ENCODE measurements at regions not wholly inside any gene's neighbourhood (a gene's known extent, or its start where the extent isn't known, plus 50 kb on each side); places are given as distances from the start of the nearest gene placed in this dataset.
"Not testable (repeated sequence)": the region's sequence is repeated elsewhere in the genome, so short reads cannot be mapped to it uniquely, and the experiment has no call there.

- DNase-seq = no peak
These were observed 927.6 kb downstream of the TSN start for GRCh38 chr2:122683018-122683417.

DNA sequence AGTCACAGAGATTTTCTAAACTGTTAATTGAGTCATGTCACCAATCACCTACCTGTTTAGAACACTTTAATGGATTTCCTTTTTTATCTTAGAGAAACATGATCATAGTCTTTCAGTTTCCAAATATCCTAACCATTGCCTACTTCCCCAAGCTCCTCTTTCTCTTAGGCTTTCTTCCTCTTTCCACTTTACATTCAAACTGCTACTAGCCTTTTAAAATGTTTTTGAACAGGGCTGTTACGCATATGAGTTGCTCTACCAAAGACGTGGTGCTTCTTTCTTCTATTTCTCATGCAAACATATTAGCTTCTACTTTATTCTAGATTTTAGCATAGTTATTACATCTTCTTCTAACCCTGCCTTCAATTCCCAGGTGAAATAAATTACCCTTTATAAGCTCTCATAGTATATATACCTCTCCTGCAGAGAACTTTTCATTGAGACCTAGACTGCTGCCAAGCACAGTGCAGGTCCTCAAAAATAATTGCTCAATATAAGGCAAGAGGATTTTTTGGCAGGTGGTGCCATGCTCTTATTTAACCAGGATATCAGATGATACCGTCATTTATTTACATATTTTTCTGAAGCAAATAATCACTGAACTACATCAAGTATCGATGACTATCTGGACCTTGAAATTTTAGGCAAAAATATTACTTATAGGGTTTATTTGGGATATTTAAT lies 937.1 kb downstream of the TSN start:
- DNase-seq = no peak

DNA sequence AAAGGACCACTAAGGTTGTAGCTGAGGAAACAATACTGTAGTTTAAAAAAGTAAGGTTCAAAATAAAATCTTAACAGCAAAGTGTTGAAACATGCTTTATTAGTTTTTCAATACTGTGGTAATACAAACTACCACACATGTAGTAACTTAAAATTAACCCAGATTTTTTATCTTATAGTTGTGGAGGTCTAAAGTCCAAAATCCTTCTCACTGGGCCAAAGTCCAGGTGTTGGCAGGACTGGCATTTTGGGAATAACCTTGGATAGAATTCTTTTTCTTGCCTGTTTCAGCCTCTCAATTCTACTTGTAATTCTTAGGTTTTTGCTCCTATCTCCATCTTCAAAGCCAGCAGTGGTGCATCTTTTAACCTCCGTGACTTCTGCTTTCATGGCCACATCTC lies 942.0 kb downstream of the TSN start:
- no peak for DNase-seq

GRCh38 chr2:122703676-122704075 lies 948.2 kb downstream of the TSN start:
- DNase-seq = no peak

GRCh38 chr2:122704109-122704563 lies 948.7 kb downstream of the TSN start:
- no peak for DNase-seq

DNA sequence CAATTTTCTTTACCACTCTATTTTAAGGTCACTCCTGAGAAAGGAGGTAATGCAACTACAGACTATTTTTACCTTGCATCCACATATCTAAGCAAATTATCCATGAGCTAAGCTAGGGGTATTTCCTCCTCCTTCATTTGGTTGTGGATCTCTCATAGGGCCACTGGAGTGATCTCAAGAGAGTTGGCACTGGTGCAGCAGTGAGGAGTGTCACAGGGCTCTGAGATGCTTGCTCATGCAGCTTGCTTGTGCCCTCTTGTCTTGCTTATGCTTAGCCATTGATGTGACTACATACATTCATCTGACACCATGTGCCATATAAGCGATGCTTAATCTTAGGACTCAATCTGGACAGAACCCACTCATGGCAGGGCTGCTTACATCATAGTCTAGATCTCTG lies 950.3 kb downstream of the TSN start:
- no peak for DNase-seq

GRCh38 chr2:122706757-122707223 lies 951.3 kb downstream of the TSN start:
- DNase-seq = peak; percentile 11

GRCh38 chr2:122707224-122707824 lies 951.9 kb downstream of the TSN start:
- DNase-seq = no peak

DNA sequence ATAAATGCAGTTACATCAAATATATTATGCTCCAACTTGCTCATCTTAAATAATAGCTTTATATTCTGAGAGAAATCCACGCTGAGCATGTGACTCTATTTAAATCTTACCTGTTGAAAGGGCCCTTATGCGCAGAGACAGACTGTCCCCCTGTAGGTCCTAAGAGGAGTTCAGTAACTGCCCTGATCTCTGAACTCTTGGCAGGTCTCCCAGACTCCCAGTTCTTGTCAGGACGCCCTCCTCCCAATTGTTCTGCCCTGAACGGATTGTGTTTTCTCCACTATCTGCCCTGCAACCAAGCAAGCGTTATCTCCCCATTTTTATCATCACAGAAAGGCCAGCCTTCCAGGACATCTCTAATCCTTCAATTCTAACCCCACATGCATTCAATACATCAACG lies 954.6 kb downstream of the TSN start:
- DNase-seq = no peak

DNA sequence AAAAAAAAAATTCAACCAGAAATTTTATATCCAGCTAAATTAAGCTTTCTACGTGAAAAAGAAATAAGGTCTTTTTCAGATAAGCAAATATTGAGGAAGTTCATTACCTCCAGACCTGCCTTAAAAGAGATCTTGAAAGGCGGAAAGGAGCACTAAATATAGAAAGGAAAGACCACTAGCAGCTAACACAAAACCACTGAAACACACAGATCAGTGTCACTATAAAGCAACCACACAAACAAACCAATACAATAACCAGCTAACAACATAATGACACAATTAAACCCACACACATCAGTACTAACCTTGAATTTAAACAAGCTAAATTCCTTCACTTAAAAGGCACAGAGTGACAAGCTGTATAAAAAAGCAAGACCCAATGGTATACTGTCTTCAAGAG lies 958.3 kb downstream of the TSN start:
- DNase-seq = no peak

- DNase-seq = not testable (repeated sequence)
These were observed 965.4 kb downstream of the TSN start for GRCh38 chr2:122720822-122721221.

DNA sequence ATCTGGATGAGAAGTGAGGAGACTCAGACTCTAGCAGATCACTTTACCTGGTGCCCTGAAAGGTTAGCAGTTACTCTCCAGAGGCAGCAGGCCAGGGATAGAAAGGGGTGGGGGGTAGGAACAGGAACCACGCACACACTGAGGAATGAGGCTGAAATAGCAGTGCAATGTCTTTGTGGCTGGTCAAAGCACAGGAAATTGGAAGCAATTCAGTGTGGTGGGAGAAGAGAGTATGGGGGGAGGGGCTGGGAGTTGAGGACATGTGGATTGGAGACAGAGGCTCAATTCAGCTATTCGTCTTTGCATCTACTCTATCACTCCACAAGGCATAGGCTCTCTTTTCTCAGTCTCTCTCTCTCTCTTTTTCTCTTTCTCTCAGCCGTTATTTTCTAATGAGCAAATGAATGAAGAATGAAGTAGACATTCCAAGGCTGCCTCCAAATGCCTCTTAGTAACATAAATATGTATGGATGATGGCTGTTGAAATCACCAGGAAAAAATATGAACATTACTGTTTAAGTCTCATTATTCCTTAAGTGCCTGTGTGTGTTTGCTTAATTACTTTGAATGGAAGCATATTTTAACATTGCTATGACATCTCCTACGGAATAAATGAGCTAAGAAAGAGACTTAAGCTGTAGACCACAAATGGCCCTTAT lies 979.4 kb downstream of the TSN start:
- no peak for DNase-seq

DNA sequence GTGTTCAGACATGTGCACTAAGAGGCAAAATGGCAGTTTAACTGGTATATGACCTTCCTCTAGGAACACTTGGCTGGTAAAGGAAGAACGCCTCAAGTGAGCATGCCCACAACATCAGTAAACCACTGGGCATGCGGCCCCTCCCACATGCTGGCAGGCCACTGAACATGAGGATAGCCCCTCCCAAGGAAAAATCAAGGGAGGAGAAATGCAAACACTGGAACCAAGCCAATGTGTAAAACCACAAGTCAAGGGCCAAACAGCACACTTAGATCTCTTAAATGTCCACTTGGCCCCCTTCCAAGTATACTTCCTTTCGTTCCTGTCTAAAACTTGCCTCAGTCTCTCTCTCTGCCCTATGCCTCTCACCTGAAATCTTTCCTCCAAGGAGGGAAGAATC lies 980.8 kb downstream of the TSN start:
- DNase-seq = no peak

DNA sequence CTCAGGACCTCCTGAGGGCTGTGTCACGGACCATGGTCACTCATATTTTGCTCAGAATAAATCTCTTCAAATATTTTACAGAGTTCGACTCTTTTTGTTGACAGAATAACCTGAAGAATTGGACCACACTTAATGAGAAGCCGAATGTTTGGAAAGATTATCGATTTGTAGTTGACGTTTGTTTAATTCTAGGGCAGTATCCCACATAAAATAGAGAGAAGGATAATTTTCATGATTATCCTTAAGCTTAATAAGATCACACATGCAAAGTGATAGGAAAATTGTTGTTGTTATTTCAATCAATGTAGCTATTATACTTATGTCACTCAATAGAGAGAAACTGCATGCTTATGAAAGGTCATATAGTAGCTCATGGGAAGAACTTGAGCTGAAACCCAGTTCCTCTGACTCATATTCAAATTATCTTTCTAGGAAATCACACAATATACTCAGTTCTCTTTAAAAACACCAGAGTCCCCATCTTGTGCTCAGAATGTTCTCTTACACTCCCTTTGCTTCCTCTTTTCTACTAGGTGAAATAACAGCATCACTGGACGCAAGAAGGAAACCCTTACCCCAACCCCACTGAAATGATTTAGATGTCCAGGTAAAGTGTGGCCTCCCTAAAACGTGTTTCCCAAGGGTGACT lies 982.1 kb downstream of the TSN start:
- DNase-seq = no peak

GRCh38 chr2:122739732-122740593 lies 984.5 kb downstream of the TSN start:
- no peak for DNase-seq

GRCh38 chr2:122740594-122740948 lies 985.1 kb downstream of the TSN start:
- DNase-seq = no peak

- no peak for DNase-seq
These were observed 986.0 kb downstream of the TSN start for GRCh38 chr2:122741403-122741802.

GRCh38 chr2:122743021-122743675 lies 987.7 kb downstream of the TSN start:
- no peak for DNase-seq

GRCh38 chr2:122745603-122746002 lies 990.2 kb downstream of the TSN start:
- DNase-seq = no peak

- no peak for DNase-seq
These were observed 992.2 kb downstream of the TSN start for GRCh38 chr2:122747670-122748069.

- peak; percentile 47 for DNase-seq
These were observed 993.1 kb downstream of the TSN start for GRCh38 chr2:122748552-122749011.

DNA sequence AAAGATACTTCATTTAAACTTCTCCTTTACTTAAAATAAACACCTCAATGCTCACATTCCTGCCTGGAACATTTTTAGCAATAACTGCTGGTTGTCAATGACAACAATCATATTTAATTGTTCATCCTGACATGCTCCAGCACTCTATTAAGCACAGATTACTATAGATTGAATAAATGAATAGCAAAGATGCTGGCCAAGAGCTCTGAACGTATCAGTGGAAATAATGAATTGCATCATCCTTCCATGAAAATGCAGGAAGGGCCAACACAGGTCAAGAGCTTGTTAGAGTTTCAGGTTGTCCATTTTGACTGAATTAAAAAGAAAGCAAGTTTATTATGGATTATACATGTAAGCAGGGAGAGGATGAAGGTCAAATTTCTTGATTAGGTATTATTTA lies 994.0 kb downstream of the TSN start:
- no peak for DNase-seq
